Karpas-422 (cell line): ENCODE measurements at regions not wholly inside any gene's neighbourhood (a gene's known extent, or its start where the extent isn't known, plus 50 kb on each side); places are given as distances from the start of the nearest gene placed in this dataset.

Source experiments
- DNase-seq: peaks from one replicate; pipeline ENCODE4 v3.0.0-alpha.2; 2015
- H2AFZ ChIP-seq: fragments of 200-600 bp; sonication (generic); 2 replicates; pipeline ENCODE4 v1.6.1; 2014; ENCODE audit warnings: antibody characterized with exemption, low read length, mixed read lengths
- H3K27ac ChIP-seq: fragments of 200-600 bp; sonication (generic); 2 replicates; pipeline ENCODE4 v1.5.1; 2014; ENCODE audit warnings: mild to moderate bottlenecking, low read length, moderate library complexity
- H3K27me3 ChIP-seq: fragments of 200-600 bp; sonication (generic); 2 replicates; pipeline ENCODE4 v1.6.1; 2014; ENCODE audit warnings: low read length, mixed read lengths
- H3K36me3 ChIP-seq: fragments of 200-600 bp; sonication (generic); 2 replicates; pipeline ENCODE4 v1.6.1; 2014; ENCODE audit warnings: low read length, mixed read lengths; ENCODE audit not compliant: insufficient read depth
- H3K4me1 ChIP-seq: fragments of 200-600 bp; sonication (generic); 2 replicates; pipeline ENCODE4 v1.6.1; 2014; ENCODE audit warnings: mild to moderate bottlenecking, low read length, mixed read lengths
- H3K4me2 ChIP-seq: fragments of 200-600 bp; sonication (generic); 2 replicates; pipeline ENCODE4 v1.6.1; 2014; ENCODE audit warnings: low read length, low read depth, mild to moderate bottlenecking; ENCODE audit not compliant: poor library complexity, severe bottlenecking
- H3K4me3 ChIP-seq: fragments of 200-600 bp; sonication (generic); 2 replicates; pipeline ENCODE4 v1.5.1; 2014; ENCODE audit warnings: mild to moderate bottlenecking, antibody characterized with exemption, low read length, mixed read lengths
- H3K79me2 ChIP-seq: fragments of 200-600 bp; sonication (generic); 2 replicates; pipeline ENCODE4 v1.6.1; 2014; ENCODE audit warnings: mild to moderate bottlenecking, low read length, mixed read lengths
- H3K9ac ChIP-seq: fragments of 200-600 bp; sonication (generic); 2 replicates; pipeline ENCODE4 v1.6.0; 2014; ENCODE audit warnings: low read length
- H3K9me2 ChIP-seq: fragments of 200-600 bp; sonication (generic), shearing (Covaris generic); replicated peaks from 2 replicates; pipeline ENCODE4 v1.6.0; 2014; ENCODE audit warnings: mild to moderate bottlenecking, low read length, moderate library complexity; ENCODE audit not compliant: insufficient read depth
- H3K9me3 ChIP-seq: fragments of 300-700, 200-600 bp; sonication (generic); 2 replicates; pipeline ENCODE4 v1.6.1; 2014; ENCODE audit warnings: low read length, mixed read lengths
- H4K20me1 ChIP-seq: fragments of 200-600 bp; sonication (generic); 2 replicates; pipeline ENCODE4 v1.6.1; 2014; ENCODE audit warnings: mild to moderate bottlenecking, antibody characterized with exemption, low read length, low read depth; ENCODE audit not compliant: insufficient read depth

DNA sequence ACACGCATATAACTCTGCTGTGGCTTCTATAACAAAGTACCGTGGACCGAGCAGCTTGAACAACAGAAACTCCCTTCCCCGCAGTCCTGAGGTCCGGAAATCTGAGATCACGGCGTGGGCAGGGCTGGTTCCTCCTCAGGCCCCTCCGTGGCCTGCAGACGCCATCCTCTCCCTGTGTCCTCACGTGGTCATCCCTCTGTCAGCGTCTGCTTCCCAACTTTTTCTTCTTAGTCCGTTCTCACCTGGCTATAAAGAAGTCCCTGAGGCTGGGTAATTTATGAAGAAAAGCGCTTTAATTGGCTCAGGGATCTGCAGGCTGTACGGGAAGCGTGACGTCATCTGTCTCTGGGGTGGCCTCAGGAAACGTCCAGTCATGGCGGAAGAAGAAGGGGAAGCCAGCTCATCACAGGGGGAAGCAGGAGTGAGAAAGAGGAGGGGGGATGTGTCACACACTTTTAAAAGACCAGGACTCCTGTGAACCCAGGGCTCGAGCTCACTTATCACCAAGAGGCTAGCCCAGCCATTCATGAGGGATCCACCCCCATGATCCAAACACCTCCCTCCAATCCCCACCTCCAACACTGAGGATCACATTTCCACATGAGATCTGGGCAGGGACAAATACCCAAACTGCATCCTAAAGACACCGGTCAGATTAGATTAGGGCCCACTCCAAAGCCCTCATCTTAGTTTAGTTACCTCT lies 91.2 kb upstream of the INSIG1 start:
- Histone ChIP-seq H4K20me1 (no peaks in the 10 kb centered on the region), H3K9ac (peak overlapping the region; percentile 96), H3K27me3 (no peaks in the 10 kb centered on the region), H3K4me2 (peak overlapping the region; percentile 84), H3K79me2 (no peaks in the 10 kb centered on the region), H3K9me3 (no peaks in the 10 kb centered on the region), H3K4me1 (peaks cover 26% of the 10 kb centered on the region), H3K4me3 (peak overlapping the region; percentile 84), H2AFZ (peak overlapping the region; percentile 75; the same call in 1 of the 2 replicates), H3K9me2 (no peaks in the 10 kb centered on the region), H3K36me3 (no peaks in the 10 kb centered on the region), H3K27ac (peak overlapping the region; percentile 94)
- DNase-seq = peak; percentile 94

DNA sequence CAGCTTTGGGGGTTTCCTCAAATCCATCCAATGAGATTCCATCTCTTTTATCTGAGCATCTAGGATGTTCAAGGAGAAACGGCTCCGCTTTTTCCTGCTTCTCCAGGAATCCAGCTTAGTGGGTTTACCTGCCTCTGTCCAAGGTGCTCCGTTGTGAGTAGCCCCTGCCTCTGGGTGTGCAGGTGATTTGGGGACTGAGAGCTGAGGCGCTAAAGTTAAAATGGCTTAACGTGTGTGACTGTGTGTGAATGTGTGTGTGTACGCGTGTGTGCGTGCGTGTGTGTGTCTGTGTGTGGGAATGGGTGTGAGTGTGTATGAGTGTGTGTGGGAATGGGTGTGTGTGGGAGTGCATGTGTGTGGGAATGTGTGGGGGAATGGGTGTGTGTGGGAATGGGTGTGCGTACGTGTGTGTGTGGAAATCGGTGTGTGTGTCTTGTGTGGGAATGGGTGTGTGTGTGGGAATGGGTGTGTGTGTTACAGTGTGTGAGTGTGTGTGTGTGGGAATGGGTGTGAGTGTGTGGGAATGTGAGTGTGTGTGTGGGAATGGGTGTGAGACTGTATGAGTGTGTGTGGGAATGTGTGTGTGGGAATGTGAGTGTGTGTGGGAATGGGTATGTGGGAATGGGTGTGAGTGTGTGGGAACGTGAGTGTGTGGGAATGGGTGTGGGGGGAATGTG lies 90.2 kb upstream of the INSIG1 start:
- H3K4me2 ChIP-seq = no peak overlapping the region
- H3K9me2 ChIP-seq = no peaks in the 10 kb centered on the region
- no peak overlapping the region for H3K27ac ChIP-seq
- no peaks in the 10 kb centered on the region for H3K36me3 ChIP-seq
- no peaks in the 10 kb centered on the region for H3K79me2 ChIP-seq
- no peak overlapping the region for H3K4me3 ChIP-seq
- no peak overlapping the region for H3K9ac ChIP-seq
- no peak overlapping the region for H2AFZ ChIP-seq
- no peaks in the 10 kb centered on the region for H4K20me1 ChIP-seq
- no peak for DNase-seq
- no peaks in the 10 kb centered on the region for H3K27me3 ChIP-seq
- H3K9me3 ChIP-seq = no peaks in the 10 kb centered on the region
- peaks cover 26% of the 10 kb centered on the region for H3K4me1 ChIP-seq

DNA sequence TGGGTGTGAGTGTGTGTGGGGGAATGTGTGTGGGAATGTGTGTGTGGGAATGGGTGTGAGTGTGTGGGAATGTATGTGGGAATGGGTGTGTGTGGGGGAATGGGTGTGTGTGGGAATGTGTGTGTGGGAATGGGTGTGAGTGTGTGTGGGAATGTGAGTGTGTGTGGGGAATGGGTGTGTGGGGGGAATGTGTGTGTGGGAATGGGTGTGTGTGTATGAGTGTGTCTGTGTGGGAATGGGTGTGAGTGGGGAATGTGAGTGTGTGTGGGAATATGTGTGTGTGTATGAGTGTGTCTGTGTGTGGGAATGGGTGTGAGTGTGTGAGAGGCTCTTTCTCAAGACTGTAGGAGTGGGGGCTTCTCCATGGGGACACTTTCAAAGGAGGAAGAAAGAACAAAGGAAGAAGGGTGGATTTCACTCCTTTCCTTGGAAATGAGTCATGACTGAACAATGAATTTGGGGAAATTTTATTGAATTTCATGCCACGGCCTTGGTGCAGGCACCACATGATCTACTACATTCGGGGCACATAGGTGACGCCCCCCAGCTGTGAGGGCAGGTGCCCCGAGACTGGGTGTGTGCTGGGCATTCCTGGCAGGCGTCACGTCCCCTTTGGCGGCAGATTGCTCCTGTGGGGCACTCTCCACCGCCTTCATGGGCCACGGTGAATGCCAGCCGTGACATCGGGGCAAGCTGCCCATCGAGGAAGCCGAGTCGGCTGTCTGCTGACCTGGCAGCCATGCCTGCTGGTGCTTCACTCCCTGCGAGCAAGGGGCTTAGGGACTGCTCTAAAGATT lies 88.8 kb upstream of the INSIG1 start:
- Histone ChIP-seq H3K27me3 (no peaks in the 10 kb centered on the region), H3K4me3 (no peak overlapping the region), H3K4me2 (no peak overlapping the region), H4K20me1 (no peaks in the 10 kb centered on the region), H3K4me1 (peaks cover 24% of the 10 kb centered on the region), H3K36me3 (no peaks in the 10 kb centered on the region), H2AFZ (no peak overlapping the region), H3K9me2 (no peaks in the 10 kb centered on the region), H3K9ac (no peak overlapping the region), H3K79me2 (no peaks in the 10 kb centered on the region), H3K27ac (no peak overlapping the region), H3K9me3 (no peaks in the 10 kb centered on the region)
- no peak for DNase-seq

DNA sequence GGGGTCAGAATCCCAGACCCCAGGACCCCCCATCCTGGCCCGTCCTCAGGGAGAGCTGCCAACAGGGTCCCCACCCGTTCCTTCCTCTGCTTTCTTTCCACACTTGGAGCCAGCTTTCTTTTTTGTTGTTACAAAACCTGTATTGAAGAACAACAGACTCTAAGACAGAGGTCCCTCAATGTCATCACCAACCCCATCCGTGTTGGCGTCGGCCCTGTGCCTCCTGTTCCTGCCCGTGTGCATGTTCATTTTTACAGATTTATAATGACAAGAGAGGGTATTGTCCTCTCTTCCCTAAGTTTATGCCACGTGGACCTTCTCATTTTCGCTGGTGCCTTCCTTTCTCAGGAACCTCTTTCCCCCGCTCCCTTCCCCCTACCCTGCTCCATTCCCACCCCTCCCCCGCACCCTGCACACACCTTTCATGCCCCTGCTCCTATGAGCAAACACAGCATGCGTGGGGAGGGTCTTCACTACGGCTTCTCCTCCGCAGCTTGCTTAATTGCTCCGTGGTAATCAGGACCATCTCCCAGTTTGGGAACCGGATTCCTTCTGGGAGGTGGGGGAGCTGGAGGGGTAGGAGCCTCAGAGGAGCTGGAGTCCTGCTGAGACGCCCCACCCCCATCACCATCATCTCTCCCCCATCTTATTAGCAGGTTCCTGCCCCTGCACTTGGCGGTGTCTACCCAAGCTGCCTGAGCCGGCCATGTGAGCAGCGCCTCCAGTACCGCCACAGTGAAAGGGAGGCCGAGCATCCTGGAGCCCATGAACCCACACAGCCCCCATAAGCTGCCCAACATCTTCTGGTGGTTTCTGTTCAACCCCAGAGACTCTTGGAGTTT lies 88.0 kb upstream of the INSIG1 start:
- Histone ChIP-seq H2AFZ (no peak overlapping the region), H3K9ac (no peak overlapping the region), H3K4me2 (no peak overlapping the region)

DNA sequence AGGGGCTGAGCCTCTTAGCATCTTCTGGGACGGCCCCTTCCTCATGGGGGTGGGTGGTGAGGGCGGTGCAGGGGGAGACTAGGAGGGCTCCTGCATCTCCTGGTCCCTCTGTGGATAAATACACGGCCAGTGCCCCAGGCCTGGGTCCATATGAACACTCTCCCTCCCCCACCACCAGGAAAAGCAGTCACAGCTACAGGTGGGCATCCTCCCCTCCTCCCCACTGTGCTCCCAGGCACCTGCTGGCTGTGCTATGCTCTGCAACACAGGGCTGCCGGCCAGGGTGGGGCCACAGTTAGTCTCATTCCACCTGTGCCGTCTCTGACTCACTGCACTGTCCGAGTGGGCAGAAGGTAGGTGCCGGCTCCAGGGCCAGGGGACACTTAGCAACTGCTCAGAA lies 87.3 kb upstream of the INSIG1 start:
- no peaks in the 10 kb centered on the region for H3K79me2 ChIP-seq
- no peaks in the 10 kb centered on the region for H3K9me2 ChIP-seq
- DNase-seq = no peak
- peaks cover 16% of the 10 kb centered on the region for H3K4me1 ChIP-seq
- H3K27me3 ChIP-seq = no peaks in the 10 kb centered on the region
- no peaks in the 10 kb centered on the region for H4K20me1 ChIP-seq
- no peak overlapping the region for H3K27ac ChIP-seq
- no peaks in the 10 kb centered on the region for H3K9me3 ChIP-seq
- H3K36me3 ChIP-seq = no peaks in the 10 kb centered on the region
- H3K4me2 ChIP-seq = no peak overlapping the region
- H2AFZ ChIP-seq = no peak overlapping the region
- H3K4me3 ChIP-seq = no peak overlapping the region
- no peak overlapping the region for H3K9ac ChIP-seq

More for the DNA sequence above, 88.0 kb upstream of the INSIG1 start:
- no peak overlapping the region for H3K4me3 ChIP-seq
- H3K79me2 ChIP-seq = no peaks in the 10 kb centered on the region
- H3K9me2 ChIP-seq = no peaks in the 10 kb centered on the region
- peaks cover 23% of the 10 kb centered on the region for H3K4me1 ChIP-seq
- H4K20me1 ChIP-seq = no peaks in the 10 kb centered on the region
- H3K9me3 ChIP-seq = no peaks in the 10 kb centered on the region
- no peak overlapping the region for H3K27ac ChIP-seq
- H3K36me3 ChIP-seq = no peaks in the 10 kb centered on the region
- no peaks in the 10 kb centered on the region for H3K27me3 ChIP-seq
- no peak for DNase-seq

DNA sequence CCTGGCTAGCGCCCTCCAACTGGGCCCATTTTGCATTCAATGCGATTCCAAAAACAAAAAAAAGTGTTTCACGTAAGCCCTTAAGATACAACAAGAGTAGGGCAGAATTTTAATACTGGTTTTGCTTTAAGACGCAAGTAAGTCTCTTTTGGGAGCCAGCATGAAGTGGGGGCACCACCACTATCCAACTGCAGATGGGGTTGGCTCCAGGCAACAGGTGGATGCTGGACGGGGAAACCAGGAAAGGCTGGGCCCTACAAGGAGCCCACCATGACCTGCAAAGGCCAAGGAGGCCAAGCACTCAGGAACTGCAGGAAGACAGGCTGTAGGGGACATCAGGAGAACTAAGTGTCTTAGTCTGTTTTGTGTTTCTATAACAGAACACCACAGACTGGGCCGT lies 86.5 kb upstream of the INSIG1 start:
- no peak overlapping the region for H3K4me3 ChIP-seq
- H3K4me2 ChIP-seq = no peak overlapping the region
- DNase-seq = no peak
- H4K20me1 ChIP-seq = no peaks in the 10 kb centered on the region
- H3K9me2 ChIP-seq = no peaks in the 10 kb centered on the region
- H3K4me1 ChIP-seq = peaks cover 9% of the 10 kb centered on the region
- no peaks in the 10 kb centered on the region for H3K36me3 ChIP-seq
- no peaks in the 10 kb centered on the region for H3K27me3 ChIP-seq
- no peak overlapping the region for H2AFZ ChIP-seq
- no peaks in the 10 kb centered on the region for H3K9me3 ChIP-seq
- no peak overlapping the region for H3K27ac ChIP-seq
- H3K9ac ChIP-seq = no peak overlapping the region
- H3K79me2 ChIP-seq = no peaks in the 10 kb centered on the region

DNA sequence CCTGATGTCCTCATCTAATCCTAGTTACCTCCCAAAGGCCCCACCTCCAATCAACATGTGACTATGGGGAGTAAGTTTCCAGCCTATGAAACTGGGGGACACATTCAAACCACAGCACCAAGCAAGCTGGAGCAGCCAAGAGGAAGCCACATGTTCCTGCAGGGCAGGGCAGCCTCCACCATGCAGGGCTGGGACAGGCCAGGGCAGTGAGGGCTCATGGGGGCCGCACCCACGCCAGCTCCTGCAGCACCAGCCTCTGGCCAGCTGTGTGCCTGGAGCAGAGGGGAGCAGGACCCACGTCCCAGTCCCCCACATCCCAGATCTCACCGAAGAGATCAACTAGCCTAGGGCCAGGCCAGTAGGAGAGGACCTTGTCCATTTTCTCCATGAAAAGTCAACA lies 85.9 kb upstream of the INSIG1 start:
- Histone ChIP-seq H2AFZ (no peak overlapping the region), H3K79me2 (no peaks in the 10 kb centered on the region), H3K9me2 (no peaks in the 10 kb centered on the region), H3K36me3 (no peaks in the 10 kb centered on the region), H3K4me3 (no peak overlapping the region), H3K9me3 (no peaks in the 10 kb centered on the region), H3K9ac (no peak overlapping the region), H3K27me3 (no peaks in the 10 kb centered on the region), H3K4me2 (no peak overlapping the region), H3K4me1 (peaks cover 3% of the 10 kb centered on the region), H4K20me1 (no peaks in the 10 kb centered on the region), H3K27ac (no peak overlapping the region)
- no peak for DNase-seq
